GM23338 (cell line): ENCODE measurements at regions not wholly inside any gene's neighbourhood (a gene's known extent, or its start where the extent isn't known, plus 50 kb on each side); places are given as distances from the start of the nearest gene placed in this dataset.

Experiments
- ATAC-seq: fragments of 200-7000 bp; cut with Tn5 transposase; 3 replicates; pipeline ENCODE4 v1.9.1; 2020
- DNase-seq: peaks from one replicate; pipeline ENCODE4 v3.0.0-alpha.2; 2015; ENCODE audit warnings: low spot score
- H2AFZ ChIP-seq: fragments of 200-600 bp; sonication (generic); 2 replicates; pipeline ENCODE4 v1.8.0; 2016; ENCODE audit warnings: antibody characterized with exemption, mild to moderate bottlenecking, moderate library complexity
- H3F3A ChIP-seq: fragments of 200-600 bp; sonication (generic); replicated peaks from 2 replicates; pipeline ENCODE4 v1.8.0; 2017; ENCODE audit warnings: antibody characterized with exemption, mixed run types, low read depth
- H3K27ac ChIP-seq: fragments of 200-600 bp; sonication (generic); 2 replicates; pipeline ENCODE4 v1.6.1; 2016; ENCODE audit warnings: low read depth
- H3K27me3 ChIP-seq: fragments of 200-600 bp; sonication (generic); 2 replicates; pipeline ENCODE4 v1.8.0; 2016; ENCODE audit warnings: mild to moderate bottlenecking, mixed run types, moderate library complexity; ENCODE audit not compliant: insufficient read depth
- H3K36me3 ChIP-seq: fragments of 200-600 bp; sonication (generic); 2 replicates; pipeline ENCODE4 v1.8.0; 2016; ENCODE audit warnings: mild to moderate bottlenecking; ENCODE audit not compliant: insufficient read depth
- H3K4me1 ChIP-seq: fragments of 200-600 bp; sonication (generic); 2 replicates; pipeline ENCODE4 v1.8.0; 2016; ENCODE audit warnings: mild to moderate bottlenecking, moderate library complexity; ENCODE audit not compliant: insufficient read depth
- H3K4me2 ChIP-seq: fragments of 200-600 bp; sonication (generic); 2 replicates; pipeline ENCODE4 v1.7.1; 2017; ENCODE audit warnings: mixed run types
- H3K4me3 ChIP-seq: fragments of 200-600 bp; sonication (generic); 2 replicates; pipeline ENCODE4 v1.6.1; 2016; ENCODE audit warnings: mixed run types
- H3K79me2 ChIP-seq: fragments of 200-600 bp; sonication (generic); replicated peaks from 2 replicates; pipeline ENCODE4 v1.8.0; 2017; ENCODE audit warnings: mild to moderate bottlenecking; ENCODE audit not compliant: insufficient read depth
- H3K9me2 ChIP-seq: fragments of 200-600 bp; sonication (generic); 2 replicates; pipeline ENCODE4 v1.8.0; 2017; ENCODE audit not compliant: insufficient read depth
- H4K20me1 ChIP-seq: fragments of 200-600 bp; sonication (generic); replicated peaks from 2 replicates; pipeline ENCODE4 v1.8.0; 2017; ENCODE audit warnings: mild to moderate bottlenecking; ENCODE audit not compliant: insufficient read depth
- H3K27ac Mint-ChIP-seq: 2 replicates; pipeline ENCODE4 v1.8.0; 2020; ENCODE audit warnings: inconsistent platforms, mild to moderate bottlenecking, moderate library complexity, mixed read lengths
- H3K27me3 Mint-ChIP-seq: 3 replicates; pipeline ENCODE4 v1.8.0; 2022; ENCODE audit warnings: low read depth, mild to moderate bottlenecking, moderate library complexity, mixed read lengths, inconsistent platforms; ENCODE audit not compliant: insufficient read depth, poor library complexity
- H3K36me3 Mint-ChIP-seq: 3 replicates; pipeline ENCODE4 v1.8.0; 2021; ENCODE audit warnings: low read depth, mild to moderate bottlenecking, inconsistent platforms, moderate library complexity, mixed read lengths
- H3K4me1 Mint-ChIP-seq: 3 replicates; pipeline ENCODE4 v1.8.0; 2020; ENCODE audit warnings: mild to moderate bottlenecking, inconsistent platforms, mixed read lengths
- H3K4me3 Mint-ChIP-seq: 3 replicates; pipeline ENCODE4 v1.8.0; 2021; ENCODE audit warnings: moderate library complexity, mild to moderate bottlenecking, inconsistent platforms, mixed read lengths
- H3K9me3 Mint-ChIP-seq: 3 replicates; pipeline ENCODE4 v1.8.0; 2020; ENCODE audit warnings: moderate library complexity, mild to moderate bottlenecking, inconsistent platforms, mixed read lengths
- CREB1 ChIP-seq: fragments of 250-450 bp; sonication (Bioruptor Pico); IDR thresholded peaks from 2 replicates; pipeline ENCODE4 v1.5.0; 2020; ENCODE audit warnings: low read depth, mild to moderate bottlenecking, moderate library complexity
- ETS1 ChIP-seq: IDR thresholded peaks from 2 replicates; pipeline ENCODE4 v1.6.1; 2016; ENCODE audit warnings: antibody characterized with exemption
- EZH2 ChIP-seq: fragments of 200-600 bp; sonication (generic); IDR thresholded peaks from one replicate; pipeline ENCODE4 v1.8.0; 2017; ENCODE audit warnings: antibody characterized with exemption, mild to moderate bottlenecking, low read depth; ENCODE audit not compliant: unreplicated experiment
- EZH2phosphoT487 ChIP-seq: fragments of 200-600 bp; sonication (generic); IDR thresholded peaks from one replicate; pipeline ENCODE4 v1.8.1; 2018; ENCODE audit warnings: antibody characterized with exemption; ENCODE audit not compliant: unreplicated experiment
- JUNB ChIP-seq: IDR thresholded peaks from one replicate; pipeline ENCODE4 v1.6.1; 2016; ENCODE audit warnings: antibody characterized with exemption; ENCODE audit not compliant: unreplicated experiment
- NANOG ChIP-seq: IDR thresholded peaks from 2 replicates; pipeline ENCODE4 v1.6.1; 2016; ENCODE audit warnings: antibody characterized with exemption, borderline replicate concordance
- POLR2AphosphoS5 ChIP-seq: IDR thresholded peaks from 2 replicates; pipeline ENCODE4 v1.6.1; 2016; ENCODE audit warnings: antibody characterized with exemption, low read depth
- STAT1 ChIP-seq: IDR thresholded peaks from one replicate; pipeline ENCODE4 v1.6.1; 2016; ENCODE audit warnings: antibody characterized with exemption; ENCODE audit not compliant: unreplicated experiment
- ZNF114 ChIP-seq: fragments of 250-450 bp; sonication (Bioruptor Pico); IDR thresholded peaks from 2 replicates; pipeline ENCODE4 v1.5.0; 2020; ENCODE audit warnings: mild to moderate bottlenecking, moderate library complexity
- ZNF331 ChIP-seq: fragments of 250-450 bp; sonication (Bioruptor Pico); IDR thresholded peaks from 2 replicates; pipeline ENCODE4 v1.5.0; 2020; ENCODE audit warnings: low read depth, mild to moderate bottlenecking, moderate library complexity
- ZNF462 ChIP-seq: fragments of 250-450 bp; sonication (Bioruptor Pico); IDR thresholded peaks from 2 replicates; pipeline ENCODE4 v1.5.0; 2020; ENCODE audit warnings: mild to moderate bottlenecking, moderate library complexity
- TF ChIP-seq, protein P1 (sequence below): IDR thresholded peaks from one replicate; pipeline ENCODE4 v1.6.1; 2018; ENCODE audit warnings: antibody characterized with exemption; ENCODE audit not compliant: unreplicated experiment
- TF ChIP-seq, protein P2 (sequence below), 2 experiments: fragments of 200-600 bp in 1 of 2; sonication (generic) in 1 of 2; conservative IDR thresholded peaks; 2 replicates each; pipeline versions ENCODE4 v1.5.1 to v1.6.1; 2016 to 2017; ENCODE audit warnings: antibody characterized with exemption in 2 of 2, low read depth in 2 of 2, mild to moderate bottlenecking in 2 of 2, moderate library complexity in 1 of 2

GRCh38 chr11:28835317-28835716 lies 727.1 kb downstream of the METTL15 start:
- ATAC-seq (no peak), DNase-seq (no peak)
- H3K36me3 Mint-ChIP-seq: no peaks in the 10 kb centered on the region
- no peak overlapping the region for H3K27ac Mint-ChIP-seq
- Histone ChIP-seq H4K20me1 (no peaks in the 10 kb centered on the region), H3K4me2 (peak overlapping the region; percentile 64), H3K27me3 (no peaks in the 10 kb centered on the region), H3K4me3 (no peak overlapping the region), H3K36me3 (no peaks in the 10 kb centered on the region), H3K79me2 (no peaks in the 10 kb centered on the region), H2AFZ (no peak overlapping the region), H3K9me2 (0 out of 2 replicates have a peak, but pooled peaks cover 5% of the 10 kb centered on the region), H3F3A (no peaks in the 10 kb centered on the region), H3K27ac (peak overlapping the region; percentile 78), H3K4me1 (peaks cover 48% of the 10 kb centered on the region)
- no peaks in the 10 kb centered on the region for H3K27me3 Mint-ChIP-seq
- TF ChIP-seq CREB1 (CRISPR knock-in tag) (no peak), ETS1 (no peak), POLR2AphosphoS5 (no peak), ZNF462 (CRISPR knock-in tag) (no peak), EZH2phosphoT487 (no peak), JUNB (no peak), ZNF331 (CRISPR knock-in tag) (no peak), NANOG (no peak), EZH2 (no peak), ZNF114 (CRISPR knock-in tag) (no peak), STAT1 (no peak)
- TF ChIP-seq, protein P1, sequence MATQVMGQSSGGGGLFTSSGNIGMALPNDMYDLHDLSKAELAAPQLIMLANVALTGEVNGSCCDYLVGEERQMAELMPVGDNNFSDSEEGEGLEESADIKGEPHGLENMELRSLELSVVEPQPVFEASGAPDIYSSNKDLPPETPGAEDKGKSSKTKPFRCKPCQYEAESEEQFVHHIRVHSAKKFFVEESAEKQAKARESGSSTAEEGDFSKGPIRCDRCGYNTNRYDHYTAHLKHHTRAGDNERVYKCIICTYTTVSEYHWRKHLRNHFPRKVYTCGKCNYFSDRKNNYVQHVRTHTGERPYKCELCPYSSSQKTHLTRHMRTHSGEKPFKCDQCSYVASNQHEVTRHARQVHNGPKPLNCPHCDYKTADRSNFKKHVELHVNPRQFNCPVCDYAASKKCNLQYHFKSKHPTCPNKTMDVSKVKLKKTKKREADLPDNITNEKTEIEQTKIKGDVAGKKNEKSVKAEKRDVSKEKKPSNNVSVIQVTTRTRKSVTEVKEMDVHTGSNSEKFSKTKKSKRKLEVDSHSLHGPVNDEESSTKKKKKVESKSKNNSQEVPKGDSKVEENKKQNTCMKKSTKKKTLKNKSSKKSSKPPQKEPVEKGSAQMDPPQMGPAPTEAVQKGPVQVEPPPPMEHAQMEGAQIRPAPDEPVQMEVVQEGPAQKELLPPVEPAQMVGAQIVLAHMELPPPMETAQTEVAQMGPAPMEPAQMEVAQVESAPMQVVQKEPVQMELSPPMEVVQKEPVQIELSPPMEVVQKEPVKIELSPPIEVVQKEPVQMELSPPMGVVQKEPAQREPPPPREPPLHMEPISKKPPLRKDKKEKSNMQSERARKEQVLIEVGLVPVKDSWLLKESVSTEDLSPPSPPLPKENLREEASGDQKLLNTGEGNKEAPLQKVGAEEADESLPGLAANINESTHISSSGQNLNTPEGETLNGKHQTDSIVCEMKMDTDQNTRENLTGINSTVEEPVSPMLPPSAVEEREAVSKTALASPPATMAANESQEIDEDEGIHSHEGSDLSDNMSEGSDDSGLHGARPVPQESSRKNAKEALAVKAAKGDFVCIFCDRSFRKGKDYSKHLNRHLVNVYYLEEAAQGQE: no peak
- TF ChIP-seq, protein P2, sequence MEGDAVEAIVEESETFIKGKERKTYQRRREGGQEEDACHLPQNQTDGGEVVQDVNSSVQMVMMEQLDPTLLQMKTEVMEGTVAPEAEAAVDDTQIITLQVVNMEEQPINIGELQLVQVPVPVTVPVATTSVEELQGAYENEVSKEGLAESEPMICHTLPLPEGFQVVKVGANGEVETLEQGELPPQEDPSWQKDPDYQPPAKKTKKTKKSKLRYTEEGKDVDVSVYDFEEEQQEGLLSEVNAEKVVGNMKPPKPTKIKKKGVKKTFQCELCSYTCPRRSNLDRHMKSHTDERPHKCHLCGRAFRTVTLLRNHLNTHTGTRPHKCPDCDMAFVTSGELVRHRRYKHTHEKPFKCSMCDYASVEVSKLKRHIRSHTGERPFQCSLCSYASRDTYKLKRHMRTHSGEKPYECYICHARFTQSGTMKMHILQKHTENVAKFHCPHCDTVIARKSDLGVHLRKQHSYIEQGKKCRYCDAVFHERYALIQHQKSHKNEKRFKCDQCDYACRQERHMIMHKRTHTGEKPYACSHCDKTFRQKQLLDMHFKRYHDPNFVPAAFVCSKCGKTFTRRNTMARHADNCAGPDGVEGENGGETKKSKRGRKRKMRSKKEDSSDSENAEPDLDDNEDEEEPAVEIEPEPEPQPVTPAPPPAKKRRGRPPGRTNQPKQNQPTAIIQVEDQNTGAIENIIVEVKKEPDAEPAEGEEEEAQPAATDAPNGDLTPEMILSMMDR (conservative IDR thresholded peaks at IDR 0.05; ENCODE audit: low read depth in 2 of 2): no peak
- H3K4me1 Mint-ChIP-seq: peaks cover 36% of the 10 kb centered on the region
- H3K4me3 Mint-ChIP-seq: no peak overlapping the region
- no peaks in the 10 kb centered on the region for H3K9me3 Mint-ChIP-seq
